Chondrocyte (in vitro differentiated cells): ENCODE measurements at regions not wholly inside any gene's neighbourhood (a gene's known extent, or its start where the extent isn't known, plus 50 kb on each side); places are given as distances from the start of the nearest gene placed in this dataset.
"Not testable (repeated sequence)": the region's sequence is repeated elsewhere in the genome, so short reads cannot be mapped to it uniquely, and the experiment has no call there.

ENCODE experiments used
- DNase-seq: peaks from one replicate; pipeline ENCODE4 v3.0.0; 2021; ENCODE audit warnings: mixed read lengths, low spot score
- H3K27ac Mint-ChIP-seq: one replicate; pipeline ENCODE4 v1.8.0; 2021; ENCODE audit warnings: mild to moderate bottlenecking, moderate library complexity, mixed read lengths; ENCODE audit not compliant: unreplicated experiment
- H3K27me3 Mint-ChIP-seq: 2 replicates; pipeline ENCODE4 v1.8.0; 2021; ENCODE audit warnings: low read depth, mixed read lengths
- H3K36me3 Mint-ChIP-seq: 2 replicates; pipeline ENCODE4 v1.8.0; 2021; ENCODE audit warnings: low read depth, mixed read lengths
- H3K4me1 Mint-ChIP-seq: 2 replicates; pipeline ENCODE4 v1.8.0; 2021; ENCODE audit warnings: low read depth, mild to moderate bottlenecking, mixed read lengths
- H3K4me3 Mint-ChIP-seq: one replicate; pipeline ENCODE4 v1.8.0; 2021; ENCODE audit warnings: mild to moderate bottlenecking, moderate library complexity, mixed read lengths; ENCODE audit not compliant: unreplicated experiment
- H3K9me3 Mint-ChIP-seq: 2 replicates; pipeline ENCODE4 v1.8.0; 2021; ENCODE audit warnings: low read depth, mixed read lengths
- CTCF ChIP-seq: fragments of 200-600 bp; sonication (generic); IDR thresholded peaks from 2 replicates; pipeline ENCODE4 v1.5.0; 2021; ENCODE audit warnings: antibody characterized with exemption, mild to moderate bottlenecking, moderate library complexity

- H3K36me3 Mint-ChIP-seq = peaks cover 2% of the 10 kb centered on the region
- H3K27ac Mint-ChIP-seq = no peak overlapping the region
- TF ChIP-seq CTCF = no peak
- H3K27me3 Mint-ChIP-seq = no peaks in the 10 kb centered on the region
- peaks cover 7% of the 10 kb centered on the region for H3K9me3 Mint-ChIP-seq
- H3K4me3 Mint-ChIP-seq = no peak overlapping the region
- DNase-seq = no peak
- peaks cover 32% of the 10 kb centered on the region for H3K4me1 Mint-ChIP-seq
These were observed 217.6 kb upstream of the TMEM229A start for GRCh38 chr7:124250297-124251034.

- H3K9me3 Mint-ChIP-seq = peaks cover 7% of the 10 kb centered on the region
- H3K27ac Mint-ChIP-seq = no peak overlapping the region
- H3K4me1 Mint-ChIP-seq = peaks cover 32% of the 10 kb centered on the region
- H3K4me3 Mint-ChIP-seq = no peak overlapping the region
- TF ChIP-seq CTCF = no peak
- no peaks in the 10 kb centered on the region for H3K27me3 Mint-ChIP-seq
- no peak for DNase-seq
- H3K36me3 Mint-ChIP-seq = no peaks in the 10 kb centered on the region
These were observed 214.8 kb upstream of the TMEM229A start for GRCh38 chr7:124247691-124248090.

- H3K4me3 Mint-ChIP-seq = no peak overlapping the region
- H3K27ac Mint-ChIP-seq = no peak overlapping the region
- no peaks in the 10 kb centered on the region for H3K27me3 Mint-ChIP-seq
- DNase-seq = no peak
- H3K9me3 Mint-ChIP-seq = peaks cover 7% of the 10 kb centered on the region
- H3K36me3 Mint-ChIP-seq = no peaks in the 10 kb centered on the region
- H3K4me1 Mint-ChIP-seq = peaks cover 27% of the 10 kb centered on the region
- TF ChIP-seq CTCF = no peak
These were observed 213.5 kb upstream of the TMEM229A start for GRCh38 chr7:124246262-124246863.

GRCh38 chr7:124244469-124244868 is 211.6 kb upstream of the TMEM229A start:
- not testable (repeated sequence) for DNase-seq, H3K9me3 Mint-ChIP-seq, H3K4me3 Mint-ChIP-seq, H3K27ac Mint-ChIP-seq, H3K36me3 Mint-ChIP-seq, H3K27me3 Mint-ChIP-seq
- peaks cover 13% of the 10 kb centered on the region for H3K4me1 Mint-ChIP-seq

GRCh38 chr7:124219681-124220080 is 186.8 kb upstream of the TMEM229A start:
- no peak for TF ChIP-seq CTCF
- no peak for DNase-seq
- Mint-ChIP-seq H3K9me3 (peaks cover 5% of the 10 kb centered on the region), H3K27ac (no peak overlapping the region), H3K4me3 (no peak overlapping the region), H3K4me1 (no peaks in the 10 kb centered on the region), H3K27me3 (no peaks in the 10 kb centered on the region), H3K36me3 (no peaks in the 10 kb centered on the region)

- peaks cover 3% of the 10 kb centered on the region for H3K9me3 Mint-ChIP-seq
- H3K4me1 Mint-ChIP-seq = no peaks in the 10 kb centered on the region
- TF ChIP-seq CTCF = no peak
These were observed 175.8 kb upstream of the TMEM229A start for GRCh38 chr7:124208642-124209041.

More at GRCh38 chr7:124208642-124209041, 175.8 kb upstream of the TMEM229A start:
- Mint-ChIP-seq H3K36me3 (no peaks in the 10 kb centered on the region), H3K27me3 (peaks cover 4% of the 10 kb centered on the region), H3K4me3 (no peak overlapping the region), H3K27ac (no peak overlapping the region)
- DNase-seq = no peak
